HG02885 (cell line): ENCODE measurements at regions not wholly inside any gene's neighbourhood (a gene's known extent, or its start where the extent isn't known, plus 50 kb on each side); places are given as distances from the start of the nearest gene placed in this dataset.
"Not testable (repeated sequence)": the region's sequence is repeated elsewhere in the genome, so short reads cannot be mapped to it uniquely, and the experiment has no call there.

Experiments used
- ATAC-seq: cut with Tn5 transposase; IDR thresholded peaks from one replicate; pipeline ENCODE4 v1.9.1; 2021; ENCODE audit warnings: mild to moderate bottlenecking; ENCODE audit not compliant: unreplicated experiment, poor library complexity

DNA sequence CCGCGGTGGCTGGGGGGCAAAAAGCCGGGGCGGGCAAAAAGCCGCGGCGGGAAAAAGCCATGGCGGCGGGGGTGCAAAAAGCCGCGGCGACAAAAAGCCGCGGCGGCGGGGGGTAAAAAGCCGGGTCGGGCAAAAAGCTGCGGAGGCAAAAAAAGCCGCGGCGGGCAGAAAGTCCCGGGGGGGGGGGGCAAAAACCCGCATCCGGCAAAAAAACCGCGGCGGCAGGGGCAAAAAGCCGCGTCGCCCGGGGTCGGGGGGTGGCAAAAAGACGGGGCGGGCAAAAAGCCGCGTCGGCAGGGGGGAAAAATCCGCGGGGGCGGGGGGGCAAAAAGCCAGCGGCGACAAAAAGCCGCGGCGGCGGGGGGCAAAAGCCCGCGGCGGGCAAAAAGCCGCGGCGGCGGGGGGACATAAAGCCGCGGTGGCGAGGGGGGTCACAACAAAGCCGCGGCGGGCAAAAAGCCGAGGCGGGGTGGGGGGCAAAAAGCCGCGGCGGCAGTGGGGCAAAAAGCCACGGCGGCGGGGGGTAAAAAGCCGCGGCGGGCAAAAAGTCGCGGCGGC lies 1634.4 kb downstream of the RPIA start:
- not testable (repeated sequence) for ATAC-seq

DNA sequence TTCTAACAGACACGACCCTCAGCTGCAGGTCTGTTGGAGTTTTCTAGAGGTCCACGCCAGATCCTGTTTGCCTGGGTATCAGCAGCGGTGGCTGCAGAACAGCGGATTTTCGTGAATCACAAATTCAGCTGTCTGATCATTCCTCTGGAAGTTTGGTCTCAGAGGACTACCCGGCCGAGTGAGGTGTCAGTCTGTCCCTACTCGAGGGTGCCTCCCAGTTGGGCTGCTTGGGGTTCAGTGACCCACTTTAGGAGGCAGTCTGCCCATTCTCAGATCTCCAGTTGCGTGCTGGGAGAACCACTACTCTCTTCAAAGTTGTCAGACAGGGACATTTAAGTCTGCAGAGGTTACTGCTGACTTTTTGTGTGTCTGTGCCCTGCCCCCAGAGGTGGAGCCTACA lies 1664.1 kb downstream of the RPIA start:
- ATAC-seq, result not testable (repeated sequence)

DNA sequence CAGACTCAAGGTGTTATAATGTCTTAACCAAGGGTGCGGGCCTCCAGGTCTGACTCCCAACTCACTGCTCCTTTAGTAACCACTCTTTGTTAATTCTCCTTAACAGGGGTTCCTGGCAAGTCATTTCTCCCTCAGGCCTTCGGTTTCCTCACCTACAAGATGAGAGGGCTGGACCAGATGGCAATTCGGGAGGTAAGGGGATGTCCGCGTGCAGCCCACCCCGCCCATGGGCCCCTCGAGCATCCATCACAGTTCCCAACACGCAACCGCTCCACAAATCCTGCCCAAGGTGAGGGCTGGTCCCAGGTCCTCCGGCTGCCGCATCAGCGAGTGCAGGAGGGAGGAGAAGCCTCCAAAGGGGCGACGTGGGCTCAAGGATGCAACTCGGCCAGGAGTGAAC lies 1667.9 kb downstream of the RPIA start:
- not testable (repeated sequence) for ATAC-seq

DNA sequence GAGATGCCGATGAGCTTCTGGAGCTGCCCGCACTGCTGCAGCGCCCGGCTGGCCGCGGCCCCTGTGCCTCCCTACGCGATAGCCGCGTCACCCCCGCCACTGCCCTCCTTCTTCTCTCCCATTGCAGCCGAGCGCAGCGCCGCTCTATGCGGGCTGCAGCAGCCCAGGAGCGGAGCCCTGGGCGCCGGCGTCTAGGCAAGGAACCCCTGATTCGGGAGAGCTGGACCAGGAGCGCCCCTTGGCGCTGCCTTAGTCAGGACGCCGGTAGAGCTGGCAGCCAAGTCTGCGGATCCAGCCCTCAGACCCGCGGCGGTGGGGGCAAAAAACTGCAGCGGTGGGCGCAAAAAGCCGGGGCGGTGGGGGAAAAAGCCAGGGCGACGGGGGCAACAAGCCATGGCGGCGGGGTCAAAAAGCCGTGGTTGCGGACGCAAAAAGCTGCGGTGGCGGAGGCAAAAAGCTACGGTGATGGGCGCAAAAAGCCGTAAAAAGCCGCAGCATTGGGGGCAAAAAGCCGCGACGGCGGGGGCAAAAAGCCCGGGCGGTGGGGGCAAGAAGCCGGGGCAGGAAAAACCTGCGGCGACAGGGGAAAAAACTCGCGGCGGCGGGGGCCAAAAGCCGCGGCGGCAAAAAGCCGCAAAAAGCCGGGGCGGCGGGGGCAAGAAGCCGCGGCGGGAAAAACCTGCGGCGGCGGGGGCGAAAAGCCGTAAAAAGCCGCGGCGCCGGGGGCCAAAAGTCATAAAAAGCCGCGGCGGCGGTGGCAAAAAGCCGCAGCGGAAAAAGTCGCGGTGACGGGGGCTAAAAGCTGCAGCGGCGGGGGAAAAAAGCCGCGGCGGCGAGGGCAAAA lies 1668.6 kb downstream of the RPIA start:
- not testable (repeated sequence) for ATAC-seq

DNA sequence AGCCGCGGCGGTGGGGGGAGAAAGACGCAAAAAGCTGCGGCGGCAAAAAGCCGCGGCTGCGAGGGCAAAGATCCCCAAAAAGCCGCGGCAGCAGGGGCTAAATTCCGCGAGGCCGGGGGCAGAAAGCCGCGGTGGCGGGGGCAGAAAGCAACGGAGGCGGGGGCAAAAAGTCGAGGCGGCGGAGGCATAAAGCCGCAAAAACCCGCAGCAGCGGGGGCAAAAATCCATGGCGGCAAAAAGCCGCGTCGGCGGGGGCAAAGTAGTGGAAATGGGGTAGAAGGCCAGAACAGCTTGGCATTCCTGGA lies 1669.2 kb downstream of the RPIA start:
- not testable (repeated sequence) for ATAC-seq
